ENCODE measurements at regions not wholly inside any gene's neighbourhood (a gene's known extent, or its start where the extent isn't known, plus 50 kb on each side); places are given as distances from the start of the nearest gene placed in this dataset.

GRCh38 chr6:21708320-21708580, 114.7 kb downstream of the SOX4 start:
- Histone ChIP-seq H2BK12ac (ENCODE audit: low read length in 2 of 2) (no peak overlapping the region), H4K91ac (ENCODE audit: low read length) (no peak overlapping the region), H3K9me3 (ENCODE audit: control insufficient read depth, low read length) (no peaks in the 10 kb centered on the region), H3K27ac (ENCODE audit: low read length, poor library complexity, severe bottlenecking) (no peak overlapping the region), H2AFZ (ENCODE audit: low read depth, low read length) (no peak overlapping the region), H3K18ac (ENCODE audit: low read depth in 1 of 2, low read length in 2 of 2) (no peak overlapping the region), H3K4me1 (ENCODE audit: control insufficient read depth, insufficient read depth, low read depth, low read length) (no peaks in the 10 kb centered on the region), H3K27me3 (ENCODE audit: control insufficient read depth in 1 of 2, insufficient read depth in 1 of 2, low read length in 2 of 2) (no peaks in the 10 kb centered on the region), H3K4ac (ENCODE audit: low read depth in 1 of 2, low read length in 2 of 2) (no peak overlapping the region), H2BK15ac (ENCODE audit: low read depth, poor library complexity, severe bottlenecking) (no peak overlapping the region), H3K4me2 (ENCODE audit: low read length, poor library complexity, severe bottlenecking) (no peak overlapping the region), H3K79me1 (replicated peaks; ENCODE audit: low read length, poor library complexity, severe bottlenecking) (no peaks in the 10 kb centered on the region), H3K4me3 (ENCODE audit: insufficient read depth in 1 of 2, low read depth in 1 of 2, low read length in 2 of 2) (no peak overlapping the region), H3K36me3 (ENCODE audit: control insufficient read depth in 1 of 2, insufficient read depth in 2 of 2, low read depth in 1 of 2, low read length in 2 of 2) (no peaks in the 10 kb centered on the region), H2BK120ac (ENCODE audit: low read depth, low read length) (no peak overlapping the region), H2AK5ac (ENCODE audit: low read length, severe bottlenecking) (no peak overlapping the region), H4K8ac (ENCODE audit: low read length) (no peak overlapping the region), H3K23ac (ENCODE audit: low read length in 2 of 2) (no peak overlapping the region), H3K9ac (ENCODE audit: low read length) (no peak overlapping the region), H3K14ac (ENCODE audit: low read length in 2 of 2) (no peak overlapping the region), H2BK5ac (ENCODE audit: low read depth, low read length, poor library complexity, severe bottlenecking) (no peak overlapping the region)
- no peak for DNase-seq

- WGBS: 100% methylated on average over 1 of the region's 1 CpG
- no peaks in the 10 kb centered on the region for H3K9me3 ChIP-seq (ENCODE audit: control insufficient read depth, low read length)
Observed at GRCh38 chr6:21710216-21710615, 116.7 kb downstream of the SOX4 start.

DNA sequence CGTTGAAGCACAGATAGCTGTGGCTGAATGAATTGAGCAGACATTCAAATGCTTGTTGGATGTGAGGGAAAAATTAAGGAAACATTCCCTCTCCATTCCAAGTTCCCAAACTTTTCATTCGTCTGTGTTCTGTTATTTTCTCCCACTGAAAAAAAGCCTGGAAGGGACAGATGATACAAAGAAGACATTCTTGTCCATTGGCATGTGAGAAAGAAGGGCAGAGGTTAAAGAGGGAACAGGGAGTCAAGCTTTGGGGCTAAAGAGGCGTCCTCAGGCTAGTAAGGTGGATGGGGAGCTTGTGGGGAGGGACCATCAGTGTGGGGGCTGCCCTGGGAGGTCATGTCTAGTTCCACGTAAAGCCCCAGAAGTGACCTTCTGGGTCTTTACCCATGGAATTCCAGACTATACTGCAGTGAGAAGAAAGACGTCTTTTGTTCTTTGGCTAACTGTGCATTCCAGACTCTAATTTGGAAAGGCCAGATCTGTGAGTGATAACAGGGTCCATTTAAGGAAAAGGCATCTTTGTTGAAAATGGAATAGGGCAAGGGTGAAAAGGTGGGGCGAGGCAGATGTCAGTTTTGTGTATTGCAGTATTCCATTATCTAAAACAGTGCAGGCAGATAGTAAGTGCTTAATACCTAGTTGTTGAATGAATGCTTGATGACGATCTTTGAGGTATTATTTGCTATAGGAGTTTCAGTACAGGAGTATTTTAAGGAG, 117.5 kb downstream of the SOX4 start:
- H2AK5ac ChIP-seq (ENCODE audit: low read length, severe bottlenecking): no peak overlapping the region
- H2BK120ac ChIP-seq (ENCODE audit: low read depth, low read length): no peak overlapping the region
- 64% methylated on average over 7 of the region's 7 CpGs for WGBS

More at GRCh38 chr6:21710216-21710615, 116.7 kb downstream of the SOX4 start:
- H2BK12ac ChIP-seq (ENCODE audit: low read length in 2 of 2): no peak overlapping the region
- H2AK5ac ChIP-seq (ENCODE audit: low read length, severe bottlenecking): no peak overlapping the region
- H2AFZ ChIP-seq (ENCODE audit: low read depth, low read length): no peak overlapping the region
- no peak overlapping the region for H3K4me2 ChIP-seq (ENCODE audit: low read length, poor library complexity, severe bottlenecking)
- H3K18ac ChIP-seq (ENCODE audit: low read depth in 1 of 2, low read length in 2 of 2): no peak overlapping the region
- no peak overlapping the region for H3K27ac ChIP-seq (ENCODE audit: low read length, poor library complexity, severe bottlenecking)
- H3K14ac ChIP-seq (ENCODE audit: low read length in 2 of 2): no peak overlapping the region
- H4K91ac ChIP-seq (ENCODE audit: low read length): no peak overlapping the region
- H3K27me3 ChIP-seq (ENCODE audit: control insufficient read depth in 1 of 2, insufficient read depth in 1 of 2, low read length in 2 of 2): no peaks in the 10 kb centered on the region
- no peaks in the 10 kb centered on the region for H3K4me1 ChIP-seq (ENCODE audit: control insufficient read depth, insufficient read depth, low read depth, low read length)
- H2BK15ac ChIP-seq (ENCODE audit: low read depth, poor library complexity, severe bottlenecking): no peak overlapping the region
- H3K4ac ChIP-seq (ENCODE audit: low read depth in 1 of 2, low read length in 2 of 2): no peak overlapping the region
- no peak overlapping the region for H2BK120ac ChIP-seq (ENCODE audit: low read depth, low read length)
- no peak for DNase-seq
- H3K9ac ChIP-seq (ENCODE audit: low read length): no peak overlapping the region
- H3K79me1 ChIP-seq (replicated peaks; ENCODE audit: low read length, poor library complexity, severe bottlenecking): no peaks in the 10 kb centered on the region
- no peaks in the 10 kb centered on the region for H3K36me3 ChIP-seq (ENCODE audit: control insufficient read depth in 1 of 2, insufficient read depth in 2 of 2, low read depth in 1 of 2, low read length in 2 of 2)
- no peak overlapping the region for H2BK5ac ChIP-seq (ENCODE audit: low read depth, low read length, poor library complexity, severe bottlenecking)
- H3K23ac ChIP-seq (ENCODE audit: low read length in 2 of 2): no peak overlapping the region
- H4K8ac ChIP-seq (ENCODE audit: low read length): no peak overlapping the region
- no peak overlapping the region for H3K4me3 ChIP-seq (ENCODE audit: insufficient read depth in 1 of 2, low read depth in 1 of 2, low read length in 2 of 2)

GRCh38 chr6:21712213-21712612, 118.7 kb downstream of the SOX4 start:
- Histone ChIP-seq H4K8ac (ENCODE audit: low read length) (no peak overlapping the region), H3K36me3 (ENCODE audit: control insufficient read depth in 1 of 2, insufficient read depth in 2 of 2, low read depth in 1 of 2, low read length in 2 of 2) (no peaks in the 10 kb centered on the region), H3K4me1 (ENCODE audit: control insufficient read depth, insufficient read depth, low read depth, low read length) (no peaks in the 10 kb centered on the region), H2BK120ac (ENCODE audit: low read depth, low read length) (no peak overlapping the region), H2AFZ (ENCODE audit: low read depth, low read length) (no peak overlapping the region), H2AK5ac (ENCODE audit: low read length, severe bottlenecking) (no peak overlapping the region), H4K91ac (ENCODE audit: low read length) (no peak overlapping the region), H3K14ac (ENCODE audit: low read length in 2 of 2) (no peak overlapping the region), H3K27me3 (ENCODE audit: control insufficient read depth in 1 of 2, insufficient read depth in 1 of 2, low read length in 2 of 2) (no peaks in the 10 kb centered on the region), H3K4me3 (ENCODE audit: insufficient read depth in 1 of 2, low read depth in 1 of 2, low read length in 2 of 2) (no peak overlapping the region), H3K9me3 (ENCODE audit: control insufficient read depth, low read length) (no peaks in the 10 kb centered on the region), H3K4me2 (ENCODE audit: low read length, poor library complexity, severe bottlenecking) (no peak overlapping the region), H2BK15ac (ENCODE audit: low read depth, poor library complexity, severe bottlenecking) (no peak overlapping the region), H3K23ac (ENCODE audit: low read length in 2 of 2) (no peak overlapping the region), H3K4ac (ENCODE audit: low read depth in 1 of 2, low read length in 2 of 2) (no peak overlapping the region), H2BK5ac (ENCODE audit: low read depth, low read length, poor library complexity, severe bottlenecking) (no peak overlapping the region), H3K27ac (ENCODE audit: low read length, poor library complexity, severe bottlenecking) (no peak overlapping the region), H2BK12ac (ENCODE audit: low read length in 2 of 2) (no peak overlapping the region), H3K18ac (ENCODE audit: low read depth in 1 of 2, low read length in 2 of 2) (no peak overlapping the region), H3K9ac (ENCODE audit: low read length) (no peak overlapping the region), H3K79me1 (replicated peaks; ENCODE audit: low read length, poor library complexity, severe bottlenecking) (no peaks in the 10 kb centered on the region)
- DNase-seq: no peak
- 88% methylated on average over 4 of the region's 4 CpGs for WGBS

More for the DNA sequence above, 117.5 kb downstream of the SOX4 start:
- Histone ChIP-seq H3K23ac (ENCODE audit: low read length in 2 of 2) (no peak overlapping the region), H3K14ac (ENCODE audit: low read length in 2 of 2) (no peak overlapping the region), H3K4me2 (ENCODE audit: low read length, poor library complexity, severe bottlenecking) (no peak overlapping the region), H2BK12ac (ENCODE audit: low read length in 2 of 2) (no peak overlapping the region), H3K27me3 (ENCODE audit: control insufficient read depth in 1 of 2, insufficient read depth in 1 of 2, low read length in 2 of 2) (no peaks in the 10 kb centered on the region), H4K8ac (ENCODE audit: low read length) (no peak overlapping the region), H3K9me3 (ENCODE audit: control insufficient read depth, low read length) (no peaks in the 10 kb centered on the region), H3K36me3 (ENCODE audit: control insufficient read depth in 1 of 2, insufficient read depth in 2 of 2, low read depth in 1 of 2, low read length in 2 of 2) (no peaks in the 10 kb centered on the region), H2AFZ (ENCODE audit: low read depth, low read length) (no peak overlapping the region), H4K91ac (ENCODE audit: low read length) (no peak overlapping the region), H3K9ac (ENCODE audit: low read length) (no peak overlapping the region), H3K4ac (ENCODE audit: low read depth in 1 of 2, low read length in 2 of 2) (no peak overlapping the region), H3K27ac (ENCODE audit: low read length, poor library complexity, severe bottlenecking) (no peak overlapping the region), H3K18ac (ENCODE audit: low read depth in 1 of 2, low read length in 2 of 2) (no peak overlapping the region), H3K4me1 (ENCODE audit: control insufficient read depth, insufficient read depth, low read depth, low read length) (no peaks in the 10 kb centered on the region), H3K79me1 (replicated peaks; ENCODE audit: low read length, poor library complexity, severe bottlenecking) (no peaks in the 10 kb centered on the region), H3K4me3 (ENCODE audit: insufficient read depth in 1 of 2, low read depth in 1 of 2, low read length in 2 of 2) (no peak overlapping the region), H2BK15ac (ENCODE audit: low read depth, poor library complexity, severe bottlenecking) (no peak overlapping the region), H2BK5ac (ENCODE audit: low read depth, low read length, poor library complexity, severe bottlenecking) (no peak overlapping the region)
- DNase-seq: no peak

All from mesenchymal stem cell (in vitro differentiated cells and primary cell).